GM12891 (cell line): ENCODE measurements at regions not wholly inside any gene's neighbourhood (a gene's known extent, or its start where the extent isn't known, plus 50 kb on each side); places are given as distances from the start of the nearest gene placed in this dataset.

Source experiments
- POLR2A ChIP-seq: IDR thresholded peaks from 2 replicates; pipeline ENCODE4 v1.6.1; 2011; ENCODE audit warnings: low read depth, low read length, control low read depth
- POLR2AphosphoS5 ChIP-seq: IDR thresholded peaks from 2 replicates; pipeline ENCODE4 v1.6.1; 2011; ENCODE audit warnings: low read depth, low read length, control low read depth
- SPI1 ChIP-seq: IDR thresholded peaks from 2 replicates; pipeline ENCODE4 v1.6.1; 2011; ENCODE audit warnings: low read depth, low read length, control low read depth
- TAF1 ChIP-seq: IDR thresholded peaks from 2 replicates; pipeline ENCODE4 v1.6.1; 2011; ENCODE audit warnings: low read depth, low read length, control low read depth

GRCh38 chr6:21955951-21956350, 340.9 kb downstream of the PRL start:
- no peak for TF ChIP-seq POLR2A
- no peak for TF ChIP-seq SPI1
- no peak for TF ChIP-seq POLR2AphosphoS5
- no peak for TF ChIP-seq TAF1
